Kidney (tissue), 13 donors: ENCODE measurements at regions not wholly inside any gene's neighbourhood (a gene's known extent, or its start where the extent isn't known, plus 50 kb on each side); places are given as distances from the start of the nearest gene placed in this dataset.

Experiments
- DNase-seq, 5 donors: peaks; one replicate each; pipeline ENCODE4 v3.0.0-alpha.2; 2013 to 2020
- FAIRE-seq: peaks from 2 replicates; lab custom pipeline; 2012; peaks lifted over from hg19 to GRCh38; lab: Jason Lieb, UNC
- H3K27ac ChIP-seq, 2 donors: one replicate each; pipeline ENCODE4 v1.7.0; 2013; ENCODE audit warnings: low read depth in 2 of 2, low read length in 2 of 2, inconsistent platforms in 1 of 2
- H3K27me3 ChIP-seq: one replicate; pipeline ENCODE4 v1.7.1; 2013; ENCODE audit warnings: low read length, inconsistent platforms; ENCODE audit not compliant: control insufficient read depth, insufficient read depth
- H3K36me3 ChIP-seq, 3 donors: one replicate each; pipeline versions ENCODE4 v1.7.0 to v1.7.1; 2013; ENCODE audit warnings: low read length in 3 of 3, control low read depth in 1 of 3, inconsistent platforms in 1 of 3; ENCODE audit not compliant: insufficient read depth in 3 of 3, control insufficient read depth in 2 of 3
- H3K4me1 ChIP-seq, 3 donors: one replicate each; pipeline versions ENCODE4 v1.7.0 to v1.7.1; 2013; ENCODE audit warnings: low read length in 3 of 3, inconsistent platforms in 1 of 3, low read depth in 1 of 3; ENCODE audit not compliant: control insufficient read depth in 2 of 3, insufficient read depth in 2 of 3
- H3K4me3 ChIP-seq, 3 donors: one replicate each; pipeline versions ENCODE4 v1.7.0 to v1.8.1; 2013; ENCODE audit warnings: low read length in 3 of 3, control low read depth in 1 of 3, inconsistent platforms in 1 of 3
- H3K9ac ChIP-seq, 3 donors: one replicate each; pipeline versions ENCODE4 v1.7.0 to v1.7.1; 2013; ENCODE audit warnings: low read length in 3 of 3, control low read depth in 1 of 3, inconsistent platforms in 1 of 3
- H3K9me3 ChIP-seq, 3 donors: one replicate each; pipeline versions ENCODE4 v1.7.0 to v1.7.1; 2013; ENCODE audit warnings: low read length in 3 of 3, control low read depth in 1 of 3, inconsistent platforms in 1 of 3; ENCODE audit not compliant: control insufficient read depth in 2 of 3, insufficient read depth in 1 of 3
- CTCF ChIP-seq: IDR thresholded peaks from 3 replicates; pipeline ENCODE4 v1.5.1; 2012; ENCODE audit warnings: mild to moderate bottlenecking, moderate library complexity, borderline replicate concordance; ENCODE audit not compliant: insufficient read depth; ENCODE audit errors: extremely low read depth
- intact Hi-C: fragments of 100-400 bp; cut with DNase I; formaldehyde crosslinking; loops from one replicate; pipeline ENCODE4 v1.11.1; 2022
- donor health status: control.
- donor health status: control.
- donor health status: control.
- donor health status: control.
- donor health status: control.
- donor health status: DM: yes; HTN: yes; CAD: no.
- donor health status: Normal renal cell carcinoma (clear cell type).

GRCh38 chr2:187640926-187641510 is 86.8 kb upstream of the TFPI start:
- FAIRE-seq (no peak), DNase-seq (no peak)
- TF ChIP-seq CTCF = no peak
- no peak overlapping the region for H3K9ac ChIP-seq
- no peaks in the 10 kb centered on the region for H3K9me3 ChIP-seq
- H3K4me3 ChIP-seq = no peak overlapping the region
- H3K4me1 ChIP-seq = no peaks in the 10 kb centered on the region
- H3K27ac ChIP-seq = no peak overlapping the region
- intact Hi-C loops = no loop called here
- no peaks in the 10 kb centered on the region for H3K36me3 ChIP-seq
- no peaks in the 10 kb centered on the region for H3K27me3 ChIP-seq

GRCh38 chr2:187642498-187642897 is 88.3 kb upstream of the TFPI start:
- intact Hi-C loops = no loop called here
- Histone ChIP-seq H3K27me3 (no peaks in the 10 kb centered on the region), H3K9me3 (no peaks in the 10 kb centered on the region), H3K9ac (no peak overlapping the region), H3K27ac (no peak overlapping the region), H3K4me3 (no peak overlapping the region), H3K36me3 (no peaks in the 10 kb centered on the region), H3K4me1 (no peaks in the 10 kb centered on the region)
- FAIRE-seq (no peak), DNase-seq (no peak)
- TF ChIP-seq CTCF = no peak

- intact Hi-C loops = no loop called here
- no peaks in the 10 kb centered on the region for H3K4me1 ChIP-seq
- DNase-seq (no peak), FAIRE-seq (no peak)
- H3K4me3 ChIP-seq = no peak overlapping the region
- no peak for TF ChIP-seq CTCF
- no peak overlapping the region for H3K27ac ChIP-seq
- H3K36me3 ChIP-seq = no peaks in the 10 kb centered on the region
- H3K27me3 ChIP-seq = no peaks in the 10 kb centered on the region
- no peak overlapping the region for H3K9ac ChIP-seq
- no peaks in the 10 kb centered on the region for H3K9me3 ChIP-seq
Measured at GRCh38 chr2:187644486-187644885, 90.3 kb upstream of the TFPI start.

GRCh38 chr2:187644981-187645380 is 90.7 kb upstream of the TFPI start:
- H3K36me3 ChIP-seq = no peaks in the 10 kb centered on the region
- H3K27me3 ChIP-seq = no peaks in the 10 kb centered on the region
- no peaks in the 10 kb centered on the region for H3K9me3 ChIP-seq
- no peak for TF ChIP-seq CTCF
- no peak overlapping the region for H3K9ac ChIP-seq
- no peak overlapping the region for H3K27ac ChIP-seq
- intact Hi-C loops = no loop called here
- no peaks in the 10 kb centered on the region for H3K4me1 ChIP-seq
- DNase-seq (no peak), FAIRE-seq (no peak)
- no peak overlapping the region for H3K4me3 ChIP-seq
